Activated CD4-positive, alpha-beta T cell treated with anti-CD3 and anti-CD28 coated beads, Interleukin-2, amount 50 U/mL, for 1 hour (primary cell): ENCODE measurements at regions not wholly inside any gene's neighbourhood (a gene's known extent, or its start where the extent isn't known, plus 50 kb on each side); places are given as distances from the start of the nearest gene placed in this dataset.

Source experiments
- DNase-seq: peaks from one replicate; pipeline ENCODE4 v3.0.0-alpha.2; 2020

- DNase-seq = no peak
Observed at GRCh38 chr1:56017336-56017735, 562.0 kb downstream of the PLPP3 start.

GRCh38 chr1:56003846-56004245 is 575.5 kb downstream of the PLPP3 start:
- DNase-seq = no peak

- no peak for DNase-seq
Observed at GRCh38 chr1:56002231-56002630, 577.1 kb downstream of the PLPP3 start.

GRCh38 chr1:56000424-56000823 is 578.9 kb downstream of the PLPP3 start:
- no peak for DNase-seq

GRCh38 chr1:55997536-55997935 is 581.8 kb downstream of the PLPP3 start:
- DNase-seq = no peak

- no peak for DNase-seq
Observed at GRCh38 chr1:55993646-55994318, 585.6 kb downstream of the PLPP3 start.

- no peak for DNase-seq
Observed at GRCh38 chr1:55990007-55990406, 589.4 kb downstream of the PLPP3 start.

- DNase-seq = no peak
Observed at GRCh38 chr1:55988963-55989452, 590.4 kb downstream of the PLPP3 start.

GRCh38 chr1:55987491-55988249 is 591.7 kb downstream of the PLPP3 start:
- no peak for DNase-seq

GRCh38 chr1:55986003-55986402 is 593.4 kb downstream of the PLPP3 start:
- no peak for DNase-seq

- no peak for DNase-seq
Observed at GRCh38 chr1:55981010-55981650, 598.2 kb downstream of the PLPP3 start.

GRCh38 chr1:55980582-55980981 is 598.8 kb downstream of the PLPP3 start:
- no peak for DNase-seq

GRCh38 chr1:55974714-55975441 is 604.5 kb downstream of the PLPP3 start:
- DNase-seq = no peak

- no peak for DNase-seq
Observed at GRCh38 chr1:55970526-55971110, 608.7 kb downstream of the PLPP3 start.

GRCh38 chr1:55969322-55969721 is 610.0 kb downstream of the PLPP3 start:
- no peak for DNase-seq

- no peak for DNase-seq
Observed at GRCh38 chr1:55968661-55969060, 610.7 kb downstream of the PLPP3 start.

GRCh38 chr1:55965981-55966461 is 613.3 kb downstream of the PLPP3 start:
- no peak for DNase-seq

GRCh38 chr1:55962472-55962871 is 616.9 kb downstream of the PLPP3 start:
- no peak for DNase-seq

- no peak for DNase-seq
Observed at GRCh38 chr1:55959136-55959548, 620.2 kb downstream of the PLPP3 start.

GRCh38 chr1:55958498-55958897 is 620.9 kb downstream of the PLPP3 start:
- no peak for DNase-seq

- no peak for DNase-seq
Observed at GRCh38 chr1:55957276-55957675, 622.1 kb downstream of the PLPP3 start.

- no peak for DNase-seq
Observed at GRCh38 chr1:55955016-55955621, 624.2 kb downstream of the PLPP3 start.
